HG02852 (cell line): ENCODE measurements at regions not wholly inside any gene's neighbourhood (a gene's known extent, or its start where the extent isn't known, plus 50 kb on each side); places are given as distances from the start of the nearest gene placed in this dataset.

Source experiments
- ATAC-seq: cut with Tn5 transposase; IDR thresholded peaks from one replicate; pipeline ENCODE4 v1.9.1; 2021; ENCODE audit warnings: mild to moderate bottlenecking, moderate library complexity; ENCODE audit not compliant: unreplicated experiment

GRCh38 chr10:29063806-29064644 lies 224.8 kb upstream of the LYZL1 start:
- no peak for ATAC-seq

- ATAC-seq: no peak
Measured at GRCh38 chr10:29064680-29065079, 224.2 kb upstream of the LYZL1 start.

- no peak for ATAC-seq
Measured at GRCh38 chr10:29067161-29067560, 221.7 kb upstream of the LYZL1 start.

- no peak for ATAC-seq
Measured at GRCh38 chr10:29067628-29068027, 221.2 kb upstream of the LYZL1 start.

GRCh38 chr10:29068302-29068701 lies 220.6 kb upstream of the LYZL1 start:
- ATAC-seq: no peak

GRCh38 chr10:29068966-29069365 lies 219.9 kb upstream of the LYZL1 start:
- ATAC-seq: no peak

GRCh38 chr10:29069941-29070340 lies 218.9 kb upstream of the LYZL1 start:
- ATAC-seq: no peak

- no peak for ATAC-seq
Measured at GRCh38 chr10:29078919-29079318, 210.0 kb upstream of the LYZL1 start.

- no peak for ATAC-seq
Measured at GRCh38 chr10:29081231-29081630, 207.6 kb upstream of the LYZL1 start.

GRCh38 chr10:29081951-29082685 lies 206.8 kb upstream of the LYZL1 start:
- ATAC-seq: no peak

- no peak for ATAC-seq
Measured at GRCh38 chr10:29083096-29083495, 205.8 kb upstream of the LYZL1 start.

GRCh38 chr10:29084681-29085307 lies 204.1 kb upstream of the LYZL1 start:
- ATAC-seq: no peak

- no peak for ATAC-seq
Measured at GRCh38 chr10:29089091-29089490, 199.8 kb upstream of the LYZL1 start.

GRCh38 chr10:29096303-29096824 lies 192.5 kb upstream of the LYZL1 start:
- ATAC-seq: no peak

- ATAC-seq: no peak
Measured at GRCh38 chr10:29098423-29098822, 190.4 kb upstream of the LYZL1 start.

- ATAC-seq: no peak
Measured at GRCh38 chr10:29099001-29099400, 189.9 kb upstream of the LYZL1 start.

- no peak for ATAC-seq
Measured at GRCh38 chr10:29099415-29099814, 189.5 kb upstream of the LYZL1 start.

GRCh38 chr10:29100505-29100904 lies 188.4 kb upstream of the LYZL1 start:
- ATAC-seq: no peak

- ATAC-seq: no peak
Measured at GRCh38 chr10:29102233-29102632, 186.6 kb upstream of the LYZL1 start.

- no peak for ATAC-seq
Measured at GRCh38 chr10:29102636-29103035, 186.2 kb upstream of the LYZL1 start.

GRCh38 chr10:29104661-29105399 lies 184.0 kb upstream of the LYZL1 start:
- no peak for ATAC-seq
